ENCODE measurements at regions not wholly inside any gene's neighbourhood (a gene's known extent, or its start where the extent isn't known, plus 50 kb on each side); places are given as distances from the start of the nearest gene placed in this dataset.

- intact Hi-C loops (cut with micrococcal nuclease; ENCODE audit: unreplicated experiment) = no loop called here
- no peak overlapping the region for H3K4me3 ChIP-seq (ENCODE audit: low read depth, low read length, poor library complexity, severe bottlenecking)
- POLR2A ChIA-PET (ENCODE audit: low non-redundant PET) = no interaction called here
- no peak overlapping the region for H3K27ac ChIP-seq (ENCODE audit: low read depth, low read length, poor library complexity, severe bottlenecking)
- no peaks in the 10 kb centered on the region for H3K4me1 ChIP-seq (ENCODE audit: insufficient read depth, low read length, poor library complexity, severe bottlenecking)
- H3K9me3 ChIP-seq (ENCODE audit: low read depth, low read length, poor library complexity, severe bottlenecking) = no peaks in the 10 kb centered on the region
- DNase-seq (ENCODE audit: low spot score) = no peak
- no peaks in the 10 kb centered on the region for H3K36me3 ChIP-seq (ENCODE audit: insufficient read depth, low read length, poor library complexity, severe bottlenecking)
- no peaks in the 10 kb centered on the region for H3K27me3 ChIP-seq (replicated peaks; ENCODE audit: insufficient read depth, low read depth, low read length, poor library complexity)
- no TSS peak for BruUV-seq (replicated peaks)
- CTCF ChIA-PET = no interaction called here
- TF ChIP-seq EZH2 (IDR thresholded peaks at IDR 0.05; ENCODE audit: borderline replicate concordance, low read depth, low read length, poor library complexity, severe bottlenecking) = no peak
- TF ChIP-seq CTCF (conservative IDR thresholded peaks at IDR 0.05; ENCODE audit: low read depth, low read length) = no peak
Observed at GRCh38 chr13:84249463-84249862, 367.2 kb upstream of the SLITRK1 start.

DNA sequence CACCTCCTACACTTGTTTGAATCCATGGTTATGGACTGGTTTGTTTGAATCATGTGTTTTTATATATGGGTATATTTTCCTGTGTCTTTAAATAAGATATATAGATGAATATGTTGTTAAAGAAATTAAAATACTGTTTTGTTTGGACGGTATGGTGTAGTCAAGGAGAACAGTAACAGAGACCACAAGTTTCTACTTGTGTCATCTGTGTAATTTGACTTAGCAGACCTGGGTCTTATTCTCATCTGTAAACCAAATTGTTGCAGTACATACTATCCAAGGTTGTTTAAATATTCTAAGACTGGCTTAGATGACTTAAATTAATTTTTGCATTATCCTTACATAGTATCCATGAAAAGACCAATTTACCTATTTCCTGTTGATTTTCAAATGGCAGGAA, 361.1 kb upstream of the SLITRK1 start:
- POLR2A ChIA-PET (ENCODE audit: low non-redundant PET) = no interaction called here
- Histone ChIP-seq H3K27me3 (replicated peaks; ENCODE audit: insufficient read depth, low read depth, low read length, poor library complexity) (no peaks in the 10 kb centered on the region), H3K36me3 (ENCODE audit: insufficient read depth, low read length, poor library complexity, severe bottlenecking) (no peaks in the 10 kb centered on the region), H3K9me3 (ENCODE audit: low read depth, low read length, poor library complexity, severe bottlenecking) (no peaks in the 10 kb centered on the region), H3K4me3 (ENCODE audit: low read depth, low read length, poor library complexity, severe bottlenecking) (no peak overlapping the region), H3K27ac (ENCODE audit: low read depth, low read length, poor library complexity, severe bottlenecking) (no peak overlapping the region), H3K4me1 (ENCODE audit: insufficient read depth, low read length, poor library complexity, severe bottlenecking) (no peaks in the 10 kb centered on the region)
- no TSS peak for BruUV-seq (replicated peaks)
- TF ChIP-seq CTCF (conservative IDR thresholded peaks at IDR 0.05; ENCODE audit: low read depth, low read length) (no peak), EZH2 (IDR thresholded peaks at IDR 0.05; ENCODE audit: borderline replicate concordance, low read depth, low read length, poor library complexity, severe bottlenecking) (no peak)
- no peak for DNase-seq (ENCODE audit: low spot score)
- CTCF ChIA-PET = no interaction called here
- intact Hi-C loops (cut with micrococcal nuclease; ENCODE audit: unreplicated experiment) = no loop called here

DNA sequence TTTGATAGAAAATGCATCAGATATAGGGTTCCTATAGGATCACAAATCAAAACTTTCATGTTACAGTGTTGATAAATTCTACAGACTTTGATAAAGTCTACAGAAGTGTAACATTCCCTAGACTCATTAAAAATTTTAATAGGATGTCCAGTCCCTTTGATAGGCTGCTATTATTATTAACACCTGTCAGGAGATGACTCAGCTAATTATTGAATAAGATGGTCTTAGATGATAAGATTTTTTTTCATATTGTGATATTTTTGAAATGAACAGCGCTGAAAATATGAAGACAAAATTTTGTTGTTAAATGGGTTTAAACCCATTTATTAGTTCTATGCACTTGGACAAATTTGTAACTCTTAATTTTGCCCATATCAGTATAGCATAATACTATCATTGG, 356.8 kb upstream of the SLITRK1 start:
- Histone ChIP-seq H3K27me3 (replicated peaks; ENCODE audit: insufficient read depth, low read depth, low read length, poor library complexity) (no peaks in the 10 kb centered on the region), H3K4me3 (ENCODE audit: low read depth, low read length, poor library complexity, severe bottlenecking) (no peak overlapping the region), H3K4me1 (ENCODE audit: insufficient read depth, low read length, poor library complexity, severe bottlenecking) (no peaks in the 10 kb centered on the region), H3K36me3 (ENCODE audit: insufficient read depth, low read length, poor library complexity, severe bottlenecking) (no peaks in the 10 kb centered on the region), H3K9me3 (ENCODE audit: low read depth, low read length, poor library complexity, severe bottlenecking) (no peaks in the 10 kb centered on the region), H3K27ac (ENCODE audit: low read depth, low read length, poor library complexity, severe bottlenecking) (no peak overlapping the region)
- ChIA-PET CTCF (no interaction called here), POLR2A (ENCODE audit: low non-redundant PET) (no interaction called here)
- BruUV-seq (replicated peaks) = no TSS peak
- intact Hi-C loops (cut with micrococcal nuclease; ENCODE audit: unreplicated experiment) = no loop called here
- DNase-seq (ENCODE audit: low spot score) = no peak
- TF ChIP-seq EZH2 (IDR thresholded peaks at IDR 0.05; ENCODE audit: borderline replicate concordance, low read depth, low read length, poor library complexity, severe bottlenecking) = no peak
- TF ChIP-seq CTCF (conservative IDR thresholded peaks at IDR 0.05; ENCODE audit: low read depth, low read length) = no peak
